Activated CD8-positive, alpha-beta memory T cell treated with anti-CD3 and anti-CD28 coated beads for 24 hours (primary cell): ENCODE measurements at regions not wholly inside any gene's neighbourhood (a gene's known extent, or its start where the extent isn't known, plus 50 kb on each side); places are given as distances from the start of the nearest gene placed in this dataset.
"Not testable (repeated sequence)": the region's sequence is repeated elsewhere in the genome, so short reads cannot be mapped to it uniquely, and the experiment has no call there.

Experiments used
- DNase-seq: peaks from one replicate; pipeline ENCODE4 v3.0.0-alpha.2; 2020

DNA sequence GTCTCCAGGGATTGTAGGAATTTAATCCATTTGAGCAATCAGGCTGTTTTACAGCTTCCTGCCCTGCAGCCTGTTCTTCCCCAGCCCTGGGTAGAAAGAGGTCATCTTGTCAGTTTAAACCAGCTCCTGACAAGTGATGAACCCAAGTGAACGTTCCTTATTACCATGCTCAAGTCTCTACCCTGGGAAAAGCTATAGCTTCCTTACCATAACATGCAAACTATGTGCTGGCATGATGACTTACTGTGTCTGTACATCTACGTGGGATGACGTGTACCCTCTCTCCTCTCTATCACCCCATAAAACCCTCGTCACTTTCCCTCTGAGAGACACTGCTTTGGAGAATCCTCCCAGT is 452.2 kb downstream of the XYLT1 start:
- DNase-seq = no peak

DNA sequence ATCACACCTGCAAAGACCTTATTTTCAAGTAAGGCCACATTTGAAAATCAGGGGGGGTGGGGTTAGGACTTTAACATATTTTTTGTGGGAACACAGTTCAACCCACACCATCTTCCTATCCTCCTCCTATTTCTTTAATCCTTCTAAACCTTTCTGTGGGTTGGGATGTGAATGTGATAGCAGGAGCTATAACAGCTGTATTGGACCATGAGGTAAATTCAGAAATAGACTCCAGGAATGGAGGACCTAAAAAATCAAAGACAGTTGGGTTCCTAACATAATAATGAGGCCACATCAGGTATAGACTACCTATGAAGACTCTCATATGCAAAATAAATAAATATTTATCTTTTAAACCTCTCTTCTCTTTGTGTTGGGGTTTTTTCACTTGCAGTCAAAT is 451.4 kb downstream of the XYLT1 start:
- DNase-seq = no peak

- DNase-seq = no peak
Measured at GRCh38 chr16:17023606-17024005, 447.2 kb downstream of the XYLT1 start.

GRCh38 chr16:17024514-17024913 is 446.2 kb downstream of the XYLT1 start:
- no peak for DNase-seq

- DNase-seq = no peak
Measured at GRCh38 chr16:17026600-17027242, 444.0 kb downstream of the XYLT1 start.

DNA sequence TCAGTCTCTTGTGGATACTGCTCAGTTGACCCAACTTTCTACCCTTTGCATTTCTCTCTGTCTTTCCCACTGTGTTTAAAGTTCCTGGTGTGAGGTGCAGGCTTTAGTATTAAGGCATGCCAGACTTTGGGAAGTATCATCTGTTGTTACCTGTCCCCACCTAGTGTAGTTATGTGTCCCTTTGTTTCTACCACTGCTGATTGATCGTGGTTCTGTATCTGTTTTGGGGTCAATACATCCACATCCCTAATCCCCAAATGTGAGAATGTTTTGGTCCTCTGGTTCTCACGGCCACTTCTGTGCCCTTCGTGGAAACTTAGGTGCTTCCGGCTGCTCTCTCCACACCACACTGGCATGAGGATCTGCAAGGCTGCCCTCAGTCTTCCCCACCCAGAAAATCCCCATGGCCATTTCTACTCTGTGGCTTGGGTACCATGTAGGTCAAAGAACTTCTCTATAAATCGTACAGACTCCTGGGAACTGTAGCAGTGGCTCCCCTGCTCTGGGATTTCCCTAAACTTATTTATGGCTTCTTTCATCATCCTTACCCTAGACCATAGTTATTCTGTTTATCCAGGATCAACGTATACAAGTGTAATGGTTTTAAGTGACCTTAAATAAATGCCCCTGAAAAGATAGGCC is 443.2 kb downstream of the XYLT1 start:
- no peak for DNase-seq

- DNase-seq = no peak
Measured at GRCh38 chr16:17029602-17030350, 441.0 kb downstream of the XYLT1 start.

DNA sequence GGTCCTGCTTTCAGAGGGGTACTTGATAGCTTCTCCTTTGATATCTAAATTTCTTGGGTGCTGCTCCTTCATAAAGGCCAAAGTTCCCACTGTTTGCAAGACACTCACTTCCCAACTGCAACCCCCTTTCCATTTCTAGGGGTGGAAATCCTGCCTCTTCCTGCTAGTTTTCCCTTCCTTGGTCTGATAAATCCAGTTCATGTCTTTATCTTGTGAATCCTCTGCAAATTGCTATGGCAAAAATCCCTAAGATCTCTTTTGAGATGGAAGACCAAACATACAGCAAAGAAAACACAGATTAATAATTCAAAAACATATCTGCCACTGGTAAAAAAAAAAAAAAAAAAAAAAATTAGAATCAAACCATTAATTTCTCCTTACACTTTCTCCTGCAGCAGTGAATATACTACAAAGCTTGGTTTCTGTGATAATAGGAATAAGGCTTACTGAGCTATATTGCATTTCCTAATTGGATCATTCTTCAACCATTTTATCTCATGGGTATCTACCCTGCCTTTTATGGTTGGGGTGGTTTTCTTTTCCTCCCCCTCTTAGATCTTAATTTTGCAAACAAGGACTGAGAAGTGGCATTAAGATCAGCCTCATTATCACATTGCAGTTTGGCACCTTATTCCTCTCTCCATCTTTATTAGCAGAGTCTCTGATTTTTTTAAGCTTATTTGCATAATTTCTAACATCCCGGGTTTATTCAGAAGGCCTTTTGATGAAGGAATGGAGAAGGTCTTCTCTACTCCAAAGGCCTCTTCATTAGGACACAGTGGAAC is 439.1 kb downstream of the XYLT1 start:
- DNase-seq = no peak

DNA sequence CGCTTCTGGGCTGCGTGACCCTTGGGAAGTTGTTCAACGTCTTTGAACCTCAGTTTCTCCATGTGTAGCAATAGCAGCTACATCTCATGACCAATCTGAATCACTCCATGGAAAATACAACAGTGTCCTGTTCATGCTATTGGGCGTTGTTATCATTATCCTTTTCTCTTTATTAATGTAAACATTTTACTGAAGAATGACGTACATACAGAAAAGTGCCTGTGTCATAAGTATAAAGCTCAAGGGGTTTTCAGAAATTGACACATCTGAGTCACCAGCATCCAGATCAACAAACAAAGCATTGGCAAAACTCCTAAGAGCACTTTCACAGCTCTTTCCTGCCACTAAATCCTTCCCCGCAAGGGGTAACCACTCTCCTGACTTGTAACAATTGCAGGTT is 438.4 kb downstream of the XYLT1 start:
- no peak for DNase-seq

DNA sequence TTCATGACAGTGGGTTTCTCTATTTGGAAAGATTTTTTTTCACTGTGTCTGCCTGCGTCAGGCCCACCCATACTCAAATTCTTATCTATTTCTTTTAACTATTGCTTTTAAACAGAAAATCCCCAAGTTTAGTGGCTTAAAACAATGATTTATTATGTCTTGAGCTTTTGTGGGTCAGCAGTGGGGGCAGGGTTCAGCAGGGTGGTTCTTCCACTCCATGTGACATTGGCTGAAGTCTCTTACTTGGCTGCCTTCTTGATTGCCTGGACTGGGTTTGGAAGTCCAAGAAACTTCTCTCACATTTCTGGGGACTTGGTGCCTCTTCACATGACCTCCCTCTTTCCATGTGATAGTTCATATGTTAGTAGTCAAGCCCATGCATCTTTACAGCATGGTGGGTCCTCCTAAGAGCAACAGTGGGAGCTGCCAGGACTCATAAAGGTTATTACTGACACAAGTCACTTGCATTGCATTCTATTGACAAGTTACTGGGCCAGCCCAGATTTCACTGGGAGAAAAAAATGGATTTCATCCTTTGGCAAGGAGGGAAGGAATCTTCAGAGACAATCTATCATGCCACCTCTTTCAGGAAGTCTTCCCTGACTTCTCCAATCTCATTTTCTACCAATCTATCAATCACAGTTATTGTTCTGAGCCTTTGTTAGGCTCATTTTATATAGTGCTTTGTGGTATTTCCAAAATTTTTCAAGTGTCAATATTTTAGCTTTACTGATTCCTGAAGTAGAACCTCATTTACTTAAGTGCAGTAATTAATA is 436.1 kb downstream of the XYLT1 start:
- DNase-seq = no peak

- DNase-seq = no peak
Measured at GRCh38 chr16:17037499-17037898, 433.3 kb downstream of the XYLT1 start.

- no peak for DNase-seq
Measured at GRCh38 chr16:17038415-17038814, 432.3 kb downstream of the XYLT1 start.

DNA sequence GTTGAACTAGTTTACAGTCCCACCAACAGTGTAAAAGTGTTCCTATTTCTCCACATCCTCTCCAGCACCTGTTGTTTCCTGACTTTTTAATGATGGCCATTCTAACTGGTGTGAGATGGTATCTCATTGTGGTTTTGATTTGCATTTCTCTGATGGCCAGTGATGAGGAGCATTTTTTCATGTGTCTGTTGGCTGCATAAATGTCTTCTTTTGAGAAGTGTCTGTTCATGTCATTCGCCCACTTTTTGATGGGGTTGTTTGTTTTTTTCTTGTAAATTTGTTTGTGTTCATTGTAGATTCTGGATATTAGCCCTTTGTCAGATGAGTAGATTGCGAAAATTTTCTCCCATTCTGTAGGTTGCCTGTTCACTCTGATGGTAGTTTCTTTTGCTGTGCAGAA is 421.7 kb downstream of the XYLT1 start:
- not testable (repeated sequence) for DNase-seq

- DNase-seq = no peak
Measured at GRCh38 chr16:17050468-17050867, 420.3 kb downstream of the XYLT1 start.
